Vagina (tissue), 2 donors: ENCODE measurements at regions not wholly inside any gene's neighbourhood (a gene's known extent, or its start where the extent isn't known, plus 50 kb on each side); places are given as distances from the start of the nearest gene placed in this dataset.
"Not testable (repeated sequence)": the region's sequence is repeated elsewhere in the genome, so short reads cannot be mapped to it uniquely, and the experiment has no call there.

Experiments
- DNase-seq, 2 donors: peaks; one replicate each; pipeline ENCODE4 v3.0.0-alpha.2; 2017; ENCODE audit errors: extremely low spot score in 2 of 2
- H3K27ac ChIP-seq: fragments of 200-600 bp; sonication (generic); one replicate; pipeline ENCODE4 v1.5.1; 2019
- H3K27me3 ChIP-seq: fragments of 200-600 bp; sonication (generic); one replicate; pipeline ENCODE4 v1.5.1; 2019
- H3K36me3 ChIP-seq, 2 donors: fragments of 200-600 bp; sonication (generic); one replicate each; pipeline ENCODE4 v1.5.1; 2017 to 2019
- H3K4me1 ChIP-seq: fragments of 200-600 bp; sonication (generic); one replicate; pipeline ENCODE4 v1.5.1; 2019
- H3K4me3 ChIP-seq, 2 donors: fragments of 200-600 bp; sonication (generic); 1 replicate in 1 of 2; 2 replicates in 1 of 2; pipeline ENCODE4 v1.5.1; 2016 to 2019
- H3K9me3 ChIP-seq: fragments of 200-600 bp; sonication (generic); one replicate; pipeline ENCODE4 v1.5.1; 2019
- POLR2A ChIP-seq, 2 donors: fragments of 450-650 bp; IDR thresholded peaks; one replicate each; pipeline ENCODE4 v1.6.1; 2017; ENCODE audit warnings: antibody characterized with exemption in 2 of 2, mild to moderate bottlenecking in 2 of 2, moderate library complexity in 2 of 2
- POLR2AphosphoS5 ChIP-seq, 2 donors: sonication (generic); formaldehyde crosslinking; IDR thresholded peaks; one replicate each; pipeline ENCODE4 v1.9.0; 2017; ENCODE audit warnings: antibody characterized with exemption in 2 of 2, mild to moderate bottlenecking in 2 of 2, low read depth in 1 of 2; ENCODE audit not compliant: insufficient read depth in 1 of 2
- intact Hi-C: fragments of 100-400 bp; cut with DNase I; formaldehyde crosslinking; loops from one replicate; pipeline ENCODE4 v1.15.1; 2023

- H3K9me3 ChIP-seq, intact Hi-C loops, H3K36me3 ChIP-seq, DNase-seq, H3K27me3 ChIP-seq: not testable (repeated sequence)
- peak overlapping the region; percentile 91 for H3K27ac ChIP-seq
- H3K4me3 ChIP-seq: peak overlapping the region; percentile 90 to 92
- H3K4me1 ChIP-seq: peaks cover 24% of the 10 kb centered on the region
- TF ChIP-seq POLR2AphosphoS5 (IDR thresholded peaks at IDR 0.05; ENCODE audit: insufficient read depth in 1 of 2, low read depth in 1 of 2) (peak in 1 of 2 donors; percentile 81), POLR2A (IDR thresholded peaks at IDR 0.05) (peak in 1 of 2 donors; percentile 81)
These were observed 93.0 kb downstream of the CRLF3 start for GRCh38 chr17:30731210-30732132.

DNA sequence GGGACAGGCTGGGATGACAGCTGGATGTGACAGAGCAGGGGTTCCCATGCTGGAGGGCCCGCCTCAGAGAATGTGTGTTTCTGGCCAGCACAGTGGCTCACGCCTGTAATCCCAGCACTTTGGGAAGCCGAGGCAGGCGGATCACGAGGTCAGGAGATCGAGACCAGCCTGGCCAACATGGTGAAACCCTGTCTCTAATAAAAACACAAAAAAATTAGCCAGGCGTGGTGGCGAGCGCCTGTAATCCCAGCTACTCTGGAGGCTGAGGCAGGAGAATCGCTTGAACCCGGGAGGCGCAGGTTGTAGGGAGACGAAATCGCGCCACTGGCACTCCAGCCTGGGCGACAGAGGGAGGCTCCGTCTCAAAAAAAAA lies 93.7 kb downstream of the CRLF3 start:
- not testable (repeated sequence) for DNase-seq

GRCh38 chr17:30730171-30730836 lies 94.2 kb downstream of the CRLF3 start:
- Histone ChIP-seq H3K27ac (peak overlapping the region; percentile 91), H3K4me1 (peaks cover 24% of the 10 kb centered on the region)
- intact Hi-C loops, H3K4me3 ChIP-seq, H3K36me3 ChIP-seq, H3K27me3 ChIP-seq, H3K9me3 ChIP-seq: not testable (repeated sequence)
- peak in 1 of 2 donors; percentile 25 for DNase-seq

More for the DNA sequence above, 93.7 kb downstream of the CRLF3 start:
- H3K36me3 ChIP-seq, H3K27me3 ChIP-seq, intact Hi-C loops, H3K9me3 ChIP-seq: not testable (repeated sequence)
- Histone ChIP-seq H3K4me1 (peaks cover 24% of the 10 kb centered on the region), H3K27ac (peak overlapping the region; percentile 91), H3K4me3 (peak overlapping the region; percentile 90 to 92)

GRCh38 chr17:30729471-30730170 lies 94.9 kb downstream of the CRLF3 start:
- H3K9me3 ChIP-seq, H3K4me3 ChIP-seq, H3K36me3 ChIP-seq, H3K27ac ChIP-seq, intact Hi-C loops, H3K27me3 ChIP-seq: not testable (repeated sequence)
- peak in 1 of 2 donors; percentile 61 for DNase-seq
- H3K4me1 ChIP-seq: peaks cover 24% of the 10 kb centered on the region

DNA sequence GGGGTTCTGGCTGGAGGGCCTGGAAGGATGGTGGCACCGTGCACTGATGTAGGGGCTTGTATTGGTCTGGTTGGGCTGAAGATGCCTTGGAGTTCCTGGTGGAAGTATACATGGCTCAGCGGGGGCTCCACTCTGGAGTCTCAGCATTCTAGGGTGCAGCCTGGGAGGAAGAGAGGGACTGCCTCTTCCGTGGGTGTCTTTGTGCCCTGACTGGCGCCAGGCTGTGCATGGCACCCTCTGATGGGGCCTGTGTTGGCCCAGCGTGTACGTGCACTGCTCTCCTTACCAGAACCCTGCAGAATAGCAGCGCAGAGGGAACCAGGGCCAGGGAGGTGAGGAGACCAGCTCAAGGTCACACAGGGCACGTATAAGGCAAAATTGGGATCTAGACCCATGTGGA lies 97.0 kb downstream of the CRLF3 start:
- peak in 1 of 2 donors; percentile 91 for DNase-seq

GRCh38 chr17:30726734-30727133 lies 97.8 kb downstream of the CRLF3 start:
- H3K27ac ChIP-seq, H3K4me3 ChIP-seq, H3K9me3 ChIP-seq, H3K4me1 ChIP-seq, H3K36me3 ChIP-seq, intact Hi-C loops, H3K27me3 ChIP-seq: not testable (repeated sequence)
- peak in 1 of 2 donors; percentile 52 for DNase-seq

More for the DNA sequence above, 97.0 kb downstream of the CRLF3 start:
- H3K36me3 ChIP-seq, H3K9me3 ChIP-seq, H3K4me3 ChIP-seq, intact Hi-C loops, H3K27ac ChIP-seq, H3K4me1 ChIP-seq, H3K27me3 ChIP-seq: not testable (repeated sequence)

GRCh38 chr17:30726310-30726709 lies 98.2 kb downstream of the CRLF3 start:
- intact Hi-C loops, H3K9me3 ChIP-seq, H3K27me3 ChIP-seq, H3K4me1 ChIP-seq, H3K36me3 ChIP-seq, DNase-seq, H3K4me3 ChIP-seq, H3K27ac ChIP-seq: not testable (repeated sequence)

- H3K4me1 ChIP-seq, H3K9me3 ChIP-seq, intact Hi-C loops, H3K27me3 ChIP-seq, H3K4me3 ChIP-seq, H3K27ac ChIP-seq, H3K36me3 ChIP-seq: not testable (repeated sequence)
- DNase-seq: peak; percentile 55 to 58
These were observed 100.3 kb downstream of the CRLF3 start for GRCh38 chr17:30724034-30724650.

GRCh38 chr17:30722114-30722780 lies 102.2 kb downstream of the CRLF3 start:
- H3K4me1 ChIP-seq, H3K4me3 ChIP-seq, H3K27ac ChIP-seq, H3K27me3 ChIP-seq, H3K9me3 ChIP-seq, intact Hi-C loops, H3K36me3 ChIP-seq: not testable (repeated sequence)
- peak in 1 of 2 donors; percentile 58 for DNase-seq

DNA sequence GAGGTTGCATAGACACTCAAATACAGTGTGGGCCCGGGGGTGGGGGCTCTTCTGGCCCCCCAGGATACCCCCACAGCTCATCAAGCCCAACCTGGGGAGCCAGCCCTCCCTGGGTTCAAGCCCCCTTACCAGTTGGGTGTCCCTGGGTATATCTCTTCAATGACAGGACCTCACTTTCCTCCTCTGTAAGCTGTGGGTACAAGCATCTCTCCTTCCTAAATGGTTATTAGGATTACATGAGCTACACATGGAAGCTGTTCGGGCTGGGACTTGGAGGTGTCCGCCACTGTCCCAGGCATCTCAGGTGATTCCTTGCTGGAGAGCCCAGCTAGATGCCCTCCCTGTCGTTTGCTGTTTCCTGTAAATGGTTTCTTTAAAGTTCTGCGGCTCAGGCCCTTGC lies 103.5 kb downstream of the CRLF3 start:
- peak; percentile 28 to 37 for DNase-seq
- H3K36me3 ChIP-seq, H3K27me3 ChIP-seq, H3K4me1 ChIP-seq, H3K9me3 ChIP-seq, H3K4me3 ChIP-seq, intact Hi-C loops, H3K27ac ChIP-seq: not testable (repeated sequence)
